Mesothelial cell of epicardium (in vitro differentiated cells): ENCODE measurements at regions not wholly inside any gene's neighbourhood (a gene's known extent, or its start where the extent isn't known, plus 50 kb on each side); places are given as distances from the start of the nearest gene placed in this dataset.

ENCODE experiments used
- DNase-seq, 2 experiments: peaks; one replicate each; pipeline ENCODE4 v3.0.0; 2021; ENCODE audit warnings: low spot score in 2 of 2; ENCODE audit not compliant: unreplicated experiment in 2 of 2
- H3K27ac Mint-ChIP-seq: 2 replicates; pipeline ENCODE4 v1.8.0; 2021; ENCODE audit warnings: mixed read lengths
- H3K27me3 Mint-ChIP-seq: 2 replicates; pipeline ENCODE4 v1.8.0; 2021; ENCODE audit warnings: low read depth, mixed read lengths
- H3K36me3 Mint-ChIP-seq: 2 replicates; pipeline ENCODE4 v1.8.0; 2021; ENCODE audit warnings: mixed read lengths
- H3K4me1 Mint-ChIP-seq: 2 replicates; pipeline ENCODE4 v1.8.0; 2021; ENCODE audit warnings: mixed read lengths
- H3K4me3 Mint-ChIP-seq: 2 replicates; pipeline ENCODE4 v1.8.0; 2021; ENCODE audit warnings: mild to moderate bottlenecking, moderate library complexity, mixed read lengths
- H3K9me3 Mint-ChIP-seq: 2 replicates; pipeline ENCODE4 v1.8.0; 2021; ENCODE audit warnings: mixed read lengths
- CTCF ChIP-seq: fragments of 200-600 bp; sonication (generic); IDR thresholded peaks from one replicate; pipeline ENCODE4 v1.5.0; 2021; ENCODE audit warnings: antibody characterized with exemption; ENCODE audit not compliant: unreplicated experiment

DNA sequence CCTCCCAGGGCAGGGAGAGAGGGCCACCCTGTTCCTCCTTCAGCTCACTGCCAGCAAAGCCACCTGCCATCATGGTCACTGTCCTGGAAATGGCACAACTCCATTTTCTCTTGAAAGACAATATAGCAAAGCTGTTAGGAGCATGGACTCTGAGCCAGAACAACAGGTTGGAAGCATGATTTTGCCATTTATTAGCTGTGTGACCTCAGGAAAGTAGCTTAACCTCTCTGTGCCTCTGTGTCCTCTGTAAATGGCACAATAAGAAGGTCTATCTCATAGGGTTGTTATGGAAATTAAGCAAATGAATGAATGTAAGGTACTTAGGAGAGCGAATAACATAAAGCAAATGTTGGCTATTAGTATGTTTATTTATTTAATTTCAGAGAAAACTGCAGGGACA, 730.4 kb upstream of the ID2 start:
- Mint-ChIP-seq H3K27me3 (peaks cover 2% of the 10 kb centered on the region), H3K9me3 (no peaks in the 10 kb centered on the region), H3K27ac (no peak overlapping the region), H3K36me3 (no peaks in the 10 kb centered on the region), H3K4me3 (no peak overlapping the region), H3K4me1 (peaks cover 19% of the 10 kb centered on the region)
- no peak for TF ChIP-seq CTCF
- DNase-seq, result no peak

DNA sequence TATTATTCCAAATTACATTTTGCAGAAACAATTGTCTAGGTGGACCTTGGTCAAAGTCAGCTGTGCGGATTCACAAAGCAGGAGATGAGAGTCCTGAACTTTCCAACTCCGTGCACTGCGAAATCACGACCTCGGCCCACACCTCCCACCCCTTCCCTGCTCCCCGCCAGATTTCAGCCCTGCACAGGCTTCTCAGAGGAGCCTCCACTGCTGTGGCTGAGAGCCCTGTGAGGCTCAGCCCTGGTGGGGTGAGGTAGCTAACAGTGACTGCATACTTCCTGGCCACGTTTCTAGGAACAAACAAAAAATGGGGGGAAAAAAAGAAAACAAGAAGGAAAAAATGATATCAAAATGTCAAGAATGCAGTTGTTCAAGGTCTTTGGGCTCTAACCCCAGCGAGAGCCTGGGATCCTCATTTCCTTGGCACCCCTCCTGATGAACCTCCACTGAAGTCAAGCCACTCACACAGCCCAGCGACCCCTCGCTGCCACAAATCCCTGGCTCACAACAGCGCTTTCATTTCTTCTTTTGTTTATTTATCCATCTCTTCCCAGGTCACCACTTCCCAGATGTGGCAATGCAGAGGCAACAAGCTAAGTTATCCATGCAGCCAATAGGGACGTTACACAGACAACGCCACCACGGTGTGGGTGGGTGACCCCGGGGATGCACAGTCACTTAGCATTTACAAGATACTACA, 729.7 kb upstream of the ID2 start:
- TF ChIP-seq CTCF, result no peak
- no peaks in the 10 kb centered on the region for H3K36me3 Mint-ChIP-seq
- no peak for DNase-seq
- peaks cover 2% of the 10 kb centered on the region for H3K27me3 Mint-ChIP-seq
- no peak overlapping the region for H3K4me3 Mint-ChIP-seq
- H3K4me1 Mint-ChIP-seq, result peaks cover 19% of the 10 kb centered on the region
- H3K9me3 Mint-ChIP-seq, result no peaks in the 10 kb centered on the region
- no peak overlapping the region for H3K27ac Mint-ChIP-seq

DNA sequence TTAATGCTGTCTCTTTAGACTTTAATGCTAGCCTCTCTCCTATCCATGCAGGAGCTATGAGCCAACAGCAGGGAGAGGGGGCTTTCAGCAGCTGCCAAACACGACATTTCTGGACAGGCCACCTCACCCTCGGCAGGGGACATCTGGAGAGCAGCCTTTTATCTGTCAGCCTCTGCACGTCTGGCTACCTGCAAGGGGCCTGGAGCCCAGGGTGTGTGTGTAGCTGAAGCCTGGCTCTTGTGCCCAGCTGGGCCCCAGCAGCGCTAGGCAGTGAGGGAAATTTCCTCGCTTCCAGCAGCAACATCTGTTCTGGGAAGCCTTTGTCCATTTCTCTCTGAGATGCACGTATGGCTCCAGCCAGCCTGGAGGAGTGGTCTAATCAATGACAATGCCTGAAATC, 728.7 kb upstream of the ID2 start:
- Mint-ChIP-seq H3K4me3 (no peak overlapping the region), H3K4me1 (peaks cover 17% of the 10 kb centered on the region), H3K27me3 (peaks cover 2% of the 10 kb centered on the region), H3K9me3 (no peaks in the 10 kb centered on the region), H3K27ac (no peak overlapping the region), H3K36me3 (no peaks in the 10 kb centered on the region)
- no peak for TF ChIP-seq CTCF
- DNase-seq, result no peak

- peaks cover 17% of the 10 kb centered on the region for H3K4me1 Mint-ChIP-seq
- H3K27ac Mint-ChIP-seq, result no peak overlapping the region
- no peak for DNase-seq
- no peaks in the 10 kb centered on the region for H3K9me3 Mint-ChIP-seq
- no peaks in the 10 kb centered on the region for H3K36me3 Mint-ChIP-seq
- peaks cover 2% of the 10 kb centered on the region for H3K27me3 Mint-ChIP-seq
- H3K4me3 Mint-ChIP-seq, result no peak overlapping the region
- no peak for TF ChIP-seq CTCF
Observed at GRCh38 chr2:7954234-7954633, 727.6 kb upstream of the ID2 start.

DNA sequence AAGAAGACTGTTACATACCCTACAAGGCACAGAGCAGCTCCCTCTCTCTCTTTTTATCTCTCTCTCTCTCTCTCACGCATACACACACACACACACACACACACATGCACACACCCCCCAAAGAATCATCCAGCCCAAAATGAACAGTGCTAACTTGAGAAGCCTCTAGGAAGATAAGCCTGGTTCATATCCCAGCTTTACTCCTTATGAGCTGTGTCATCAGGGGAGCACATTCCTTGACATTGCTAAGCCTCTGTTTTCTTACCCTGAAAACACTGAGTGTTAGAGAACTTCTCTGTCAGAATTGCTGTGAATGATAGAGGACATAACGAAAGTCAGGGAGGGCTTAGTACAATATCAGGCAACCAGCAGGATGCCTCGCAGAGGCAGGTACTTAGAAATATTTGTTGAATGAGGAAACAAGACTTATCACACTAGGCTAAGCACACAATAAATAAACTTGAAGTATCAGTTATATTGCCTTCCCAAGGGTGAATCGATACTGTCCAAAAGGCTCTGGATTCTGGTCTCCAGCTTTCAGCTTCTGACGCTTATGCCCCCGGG, 725.6 kb upstream of the ID2 start:
- peaks cover 12% of the 10 kb centered on the region for H3K4me1 Mint-ChIP-seq
- no peaks in the 10 kb centered on the region for H3K36me3 Mint-ChIP-seq
- no peaks in the 10 kb centered on the region for H3K27me3 Mint-ChIP-seq
- no peaks in the 10 kb centered on the region for H3K9me3 Mint-ChIP-seq
- TF ChIP-seq CTCF, result no peak
- H3K27ac Mint-ChIP-seq, result peak overlapping the region; percentile 79
- DNase-seq, result no peak
- H3K4me3 Mint-ChIP-seq, result no peak overlapping the region
